ENCODE measurements at regions not wholly inside any gene's neighbourhood (a gene's known extent, or its start where the extent isn't known, plus 50 kb on each side); places are given as distances from the start of the nearest gene placed in this dataset.

- H3K9ac ChIP-seq (ENCODE audit: low read depth, low read length) = no peak overlapping the region
- H3K27me3 ChIP-seq (ENCODE audit: insufficient read depth, low read length) = no peaks in the 10 kb centered on the region
- no peaks in the 10 kb centered on the region for H3K9me3 ChIP-seq (ENCODE audit: insufficient read depth, low read depth, low read length)
Observed at GRCh38 chr15:46301291-46301690, 666.5 kb downstream of the SQOR start.

GRCh38 chr15:46301826-46302225 is 667.0 kb downstream of the SQOR start:
- Histone ChIP-seq H3K36me3 (ENCODE audit: insufficient read depth, low read depth, low read length) (no peaks in the 10 kb centered on the region), H3K9me3 (ENCODE audit: insufficient read depth, low read depth, low read length) (no peaks in the 10 kb centered on the region), H3K4me3 (ENCODE audit: low read length) (no peak overlapping the region), H3K4me1 (ENCODE audit: insufficient read depth, low read length) (peaks cover 19% of the 10 kb centered on the region), H3K27ac (ENCODE audit: low read length) (no peak overlapping the region), H3K9ac (ENCODE audit: low read depth, low read length) (no peak overlapping the region), H3K27me3 (ENCODE audit: insufficient read depth, low read length) (no peaks in the 10 kb centered on the region)

More at GRCh38 chr15:46301291-46301690, 666.5 kb downstream of the SQOR start:
- no peaks in the 10 kb centered on the region for H3K36me3 ChIP-seq (ENCODE audit: insufficient read depth, low read depth, low read length)
- peaks cover 22% of the 10 kb centered on the region for H3K4me1 ChIP-seq (ENCODE audit: insufficient read depth, low read length)
- no peak overlapping the region for H3K27ac ChIP-seq (ENCODE audit: low read length)
- H3K4me3 ChIP-seq (ENCODE audit: low read length) = no peak overlapping the region

GRCh38 chr15:46304321-46304720 is 669.5 kb downstream of the SQOR start:
- Histone ChIP-seq H3K9ac (ENCODE audit: low read depth, low read length) (no peak overlapping the region), H3K4me3 (ENCODE audit: low read length) (no peak overlapping the region), H3K36me3 (ENCODE audit: insufficient read depth, low read depth, low read length) (no peaks in the 10 kb centered on the region), H3K27me3 (ENCODE audit: insufficient read depth, low read length) (no peaks in the 10 kb centered on the region), H3K27ac (ENCODE audit: low read length) (no peak overlapping the region), H3K4me1 (ENCODE audit: insufficient read depth, low read length) (no peaks in the 10 kb centered on the region), H3K9me3 (ENCODE audit: insufficient read depth, low read depth, low read length) (no peaks in the 10 kb centered on the region)

- no peaks in the 10 kb centered on the region for H3K36me3 ChIP-seq (ENCODE audit: insufficient read depth, low read depth, low read length)
- H3K4me3 ChIP-seq (ENCODE audit: low read length) = no peak overlapping the region
- no peaks in the 10 kb centered on the region for H3K27me3 ChIP-seq (ENCODE audit: insufficient read depth, low read length)
- H3K4me1 ChIP-seq (ENCODE audit: insufficient read depth, low read length) = no peaks in the 10 kb centered on the region
- H3K9ac ChIP-seq (ENCODE audit: low read depth, low read length) = no peak overlapping the region
- H3K9me3 ChIP-seq (ENCODE audit: insufficient read depth, low read depth, low read length) = no peaks in the 10 kb centered on the region
- H3K27ac ChIP-seq (ENCODE audit: low read length) = no peak overlapping the region
Observed at GRCh38 chr15:46307746-46308145, 672.9 kb downstream of the SQOR start.

- no peak overlapping the region for H3K9ac ChIP-seq (ENCODE audit: low read depth, low read length)
- no peak overlapping the region for H3K4me3 ChIP-seq (ENCODE audit: low read length)
- H3K27me3 ChIP-seq (ENCODE audit: insufficient read depth, low read length) = no peaks in the 10 kb centered on the region
- H3K36me3 ChIP-seq (ENCODE audit: insufficient read depth, low read depth, low read length) = no peaks in the 10 kb centered on the region
- H3K27ac ChIP-seq (ENCODE audit: low read length) = no peak overlapping the region
- H3K9me3 ChIP-seq (ENCODE audit: insufficient read depth, low read depth, low read length) = no peaks in the 10 kb centered on the region
- no peaks in the 10 kb centered on the region for H3K4me1 ChIP-seq (ENCODE audit: insufficient read depth, low read length)
Observed at GRCh38 chr15:46309914-46310313, 675.1 kb downstream of the SQOR start.

GRCh38 chr15:46312133-46312740 is 677.4 kb downstream of the SQOR start:
- no peaks in the 10 kb centered on the region for H3K4me1 ChIP-seq (ENCODE audit: insufficient read depth, low read length)
- no peaks in the 10 kb centered on the region for H3K27me3 ChIP-seq (ENCODE audit: insufficient read depth, low read length)
- no peaks in the 10 kb centered on the region for H3K9me3 ChIP-seq (ENCODE audit: insufficient read depth, low read depth, low read length)
- H3K36me3 ChIP-seq (ENCODE audit: insufficient read depth, low read depth, low read length) = no peaks in the 10 kb centered on the region
- H3K4me3 ChIP-seq (ENCODE audit: low read length) = no peak overlapping the region
- H3K27ac ChIP-seq (ENCODE audit: low read length) = no peak overlapping the region
- no peak overlapping the region for H3K9ac ChIP-seq (ENCODE audit: low read depth, low read length)

- Histone ChIP-seq H3K36me3 (ENCODE audit: insufficient read depth, low read depth, low read length) (no peaks in the 10 kb centered on the region), H3K4me3 (ENCODE audit: low read length) (no peak overlapping the region), H3K9ac (ENCODE audit: low read depth, low read length) (no peak overlapping the region), H3K9me3 (ENCODE audit: insufficient read depth, low read depth, low read length) (no peaks in the 10 kb centered on the region), H3K27ac (ENCODE audit: low read length) (no peak overlapping the region), H3K4me1 (ENCODE audit: insufficient read depth, low read length) (no peaks in the 10 kb centered on the region), H3K27me3 (ENCODE audit: insufficient read depth, low read length) (no peaks in the 10 kb centered on the region)
Observed at GRCh38 chr15:46315434-46315833, 680.6 kb downstream of the SQOR start.

GRCh38 chr15:46316024-46316423 is 681.2 kb downstream of the SQOR start:
- Histone ChIP-seq H3K36me3 (ENCODE audit: insufficient read depth, low read depth, low read length) (no peaks in the 10 kb centered on the region), H3K9me3 (ENCODE audit: insufficient read depth, low read depth, low read length) (no peaks in the 10 kb centered on the region), H3K4me3 (ENCODE audit: low read length) (no peak overlapping the region), H3K9ac (ENCODE audit: low read depth, low read length) (no peak overlapping the region), H3K4me1 (ENCODE audit: insufficient read depth, low read length) (no peaks in the 10 kb centered on the region), H3K27ac (ENCODE audit: low read length) (no peak overlapping the region), H3K27me3 (ENCODE audit: insufficient read depth, low read length) (no peaks in the 10 kb centered on the region)

GRCh38 chr15:46317029-46317428 is 682.2 kb downstream of the SQOR start:
- no peaks in the 10 kb centered on the region for H3K27me3 ChIP-seq (ENCODE audit: insufficient read depth, low read length)
- no peaks in the 10 kb centered on the region for H3K36me3 ChIP-seq (ENCODE audit: insufficient read depth, low read depth, low read length)
- no peak overlapping the region for H3K9ac ChIP-seq (ENCODE audit: low read depth, low read length)
- H3K4me1 ChIP-seq (ENCODE audit: insufficient read depth, low read length) = no peaks in the 10 kb centered on the region
- no peak overlapping the region for H3K4me3 ChIP-seq (ENCODE audit: low read length)
- no peaks in the 10 kb centered on the region for H3K9me3 ChIP-seq (ENCODE audit: insufficient read depth, low read depth, low read length)
- H3K27ac ChIP-seq (ENCODE audit: low read length) = no peak overlapping the region

- Histone ChIP-seq H3K4me3 (ENCODE audit: low read length) (no peak overlapping the region), H3K36me3 (ENCODE audit: insufficient read depth, low read depth, low read length) (no peaks in the 10 kb centered on the region), H3K9me3 (ENCODE audit: insufficient read depth, low read depth, low read length) (no peaks in the 10 kb centered on the region)
Observed at GRCh38 chr15:46322753-46323152, 687.9 kb downstream of the SQOR start.

GRCh38 chr15:46326173-46326572 is 691.3 kb downstream of the SQOR start:
- Histone ChIP-seq H3K9me3 (ENCODE audit: insufficient read depth, low read depth, low read length) (no peaks in the 10 kb centered on the region), H3K27ac (ENCODE audit: low read length) (no peak overlapping the region), H3K9ac (ENCODE audit: low read depth, low read length) (no peak overlapping the region), H3K27me3 (ENCODE audit: insufficient read depth, low read length) (no peaks in the 10 kb centered on the region), H3K4me1 (ENCODE audit: insufficient read depth, low read length) (no peaks in the 10 kb centered on the region), H3K36me3 (ENCODE audit: insufficient read depth, low read depth, low read length) (no peaks in the 10 kb centered on the region), H3K4me3 (ENCODE audit: low read length) (no peak overlapping the region)

More at GRCh38 chr15:46322753-46323152, 687.9 kb downstream of the SQOR start:
- Histone ChIP-seq H3K4me1 (ENCODE audit: insufficient read depth, low read length) (no peaks in the 10 kb centered on the region), H3K27ac (ENCODE audit: low read length) (no peak overlapping the region), H3K9ac (ENCODE audit: low read depth, low read length) (no peak overlapping the region), H3K27me3 (ENCODE audit: insufficient read depth, low read length) (no peaks in the 10 kb centered on the region)

GRCh38 chr15:46328821-46329220 is 694.0 kb downstream of the SQOR start:
- Histone ChIP-seq H3K4me1 (ENCODE audit: insufficient read depth, low read length) (no peaks in the 10 kb centered on the region), H3K27ac (ENCODE audit: low read length) (no peak overlapping the region), H3K4me3 (ENCODE audit: low read length) (no peak overlapping the region), H3K9ac (ENCODE audit: low read depth, low read length) (no peak overlapping the region), H3K9me3 (ENCODE audit: insufficient read depth, low read depth, low read length) (no peaks in the 10 kb centered on the region), H3K36me3 (ENCODE audit: insufficient read depth, low read depth, low read length) (no peaks in the 10 kb centered on the region), H3K27me3 (ENCODE audit: insufficient read depth, low read length) (no peaks in the 10 kb centered on the region)

Measured in iPS-20b (cell line).